HG02610 (cell line): ENCODE measurements at regions not wholly inside any gene's neighbourhood (a gene's known extent, or its start where the extent isn't known, plus 50 kb on each side); places are given as distances from the start of the nearest gene placed in this dataset.
A peak's percentile ranks its signal among the peaks of the same experiment; 100 is the strongest.

Experiments used
- ATAC-seq: cut with Tn5 transposase; IDR thresholded peaks from one replicate; pipeline ENCODE4 v1.9.1; 2021; ENCODE audit warnings: mild to moderate bottlenecking, moderate library complexity; ENCODE audit not compliant: unreplicated experiment

DNA sequence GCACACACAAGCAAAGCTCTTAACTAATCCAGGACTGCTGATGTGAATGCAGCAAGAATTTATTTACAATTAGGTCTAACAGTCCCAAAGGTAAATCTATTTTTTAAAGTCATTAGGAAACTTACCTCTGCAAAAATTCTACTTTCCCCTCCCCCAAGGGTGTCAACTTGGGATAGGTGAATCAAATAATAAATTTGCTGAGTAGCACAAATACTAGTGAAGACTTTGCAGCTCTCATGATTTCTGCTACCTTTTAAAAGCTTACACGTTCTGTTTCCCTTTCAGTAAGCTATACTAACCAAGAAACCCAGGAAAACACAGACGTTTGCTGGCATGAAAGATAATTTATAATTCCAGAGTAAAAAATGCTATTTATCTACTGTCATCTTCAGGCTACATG is 296.6 kb upstream of the SLC7A11 start:
- ATAC-seq, result no peak

DNA sequence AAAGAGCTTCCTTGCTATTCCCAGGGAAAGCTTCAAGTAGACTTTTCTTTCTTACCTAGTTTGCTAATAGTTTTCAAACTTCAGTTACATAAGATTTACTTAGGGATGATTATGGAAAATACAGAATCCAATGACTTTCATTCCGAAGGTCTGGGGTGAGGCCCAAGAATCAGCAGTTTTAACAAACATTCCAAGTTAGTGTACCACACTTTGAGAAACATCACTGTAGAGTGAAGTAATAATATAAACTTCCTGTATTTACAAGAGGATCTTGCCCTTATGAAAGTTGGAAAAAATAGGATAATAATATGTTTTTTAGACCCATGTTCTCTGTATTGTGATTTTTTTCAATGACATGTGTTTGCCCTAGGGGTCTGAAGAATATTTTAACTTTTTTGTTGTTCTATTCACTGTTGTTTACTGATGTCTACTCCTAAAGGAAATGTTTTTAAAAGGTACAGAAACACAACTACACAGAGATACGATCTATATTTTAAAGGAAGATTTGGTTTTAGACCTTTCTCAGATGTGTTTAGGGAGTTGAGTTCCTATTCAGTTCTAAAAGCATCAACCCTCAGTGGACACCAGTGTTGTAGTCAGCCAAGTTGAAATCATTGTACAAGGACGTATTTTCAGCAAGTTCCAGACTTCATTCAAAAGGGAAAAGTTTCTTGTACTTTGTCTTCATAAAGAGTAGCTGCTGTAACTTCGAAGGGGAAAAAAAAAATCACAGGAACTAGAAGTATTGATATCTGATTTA is 295.8 kb upstream of the SLC7A11 start:
- ATAC-seq, result no peak

DNA sequence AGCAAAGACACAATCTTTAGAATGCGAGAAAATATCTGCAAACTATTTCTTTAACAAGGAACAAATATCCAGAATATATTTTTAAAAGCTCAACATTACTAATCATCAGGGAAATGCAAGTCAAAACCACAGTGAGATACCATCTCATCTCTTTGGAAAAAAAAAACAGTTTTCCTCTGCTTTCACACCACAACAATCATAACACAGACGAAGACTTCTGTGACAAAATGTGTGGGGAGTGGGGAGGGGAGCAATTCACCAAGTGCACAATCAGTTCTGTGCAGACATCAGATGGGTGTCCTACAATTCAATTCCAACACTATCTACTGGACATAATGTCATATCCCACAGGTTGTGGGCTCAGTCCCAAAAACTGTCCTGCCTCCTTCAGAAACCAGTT is 293.2 kb upstream of the SLC7A11 start:
- ATAC-seq, result no peak

DNA sequence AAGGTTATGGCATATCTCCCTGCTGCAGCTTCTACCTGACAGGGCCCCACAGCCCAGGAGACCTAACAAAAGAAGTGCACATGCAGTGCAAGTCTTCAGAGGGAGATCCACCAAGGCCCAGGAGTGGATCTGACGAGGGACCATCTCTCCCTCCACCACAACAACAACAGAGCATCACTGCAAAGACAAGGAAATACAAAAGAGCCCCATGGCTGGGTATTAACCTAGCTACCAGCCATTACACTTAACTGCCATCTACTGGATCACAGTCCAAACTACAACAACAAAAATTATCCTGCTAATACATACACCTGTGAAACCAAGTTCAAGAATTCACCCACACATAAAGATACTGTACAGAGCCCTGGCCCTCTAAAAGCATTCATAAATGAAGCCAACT is 280.2 kb upstream of the SLC7A11 start:
- ATAC-seq, result no peak

DNA sequence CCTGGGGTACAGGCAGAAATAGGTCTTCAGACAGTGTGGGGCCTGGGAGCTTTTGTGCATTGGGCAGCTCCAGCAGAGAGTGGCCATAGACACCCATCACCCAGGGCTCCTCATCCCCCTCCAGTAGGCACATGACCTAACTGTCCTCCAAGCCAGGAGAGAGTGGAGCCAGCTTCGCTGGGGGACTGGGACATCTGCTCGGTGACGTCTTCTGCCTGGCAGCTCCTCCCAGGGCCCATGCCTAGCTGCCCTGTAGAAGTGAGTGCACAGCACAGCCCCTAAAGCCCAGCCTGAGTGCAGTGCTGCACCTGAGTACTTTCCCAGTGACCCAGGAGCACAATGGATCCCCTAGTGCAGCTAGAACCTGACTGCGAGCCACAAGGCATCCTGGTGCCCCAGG is 279.7 kb upstream of the SLC7A11 start:
- no peak for ATAC-seq

DNA sequence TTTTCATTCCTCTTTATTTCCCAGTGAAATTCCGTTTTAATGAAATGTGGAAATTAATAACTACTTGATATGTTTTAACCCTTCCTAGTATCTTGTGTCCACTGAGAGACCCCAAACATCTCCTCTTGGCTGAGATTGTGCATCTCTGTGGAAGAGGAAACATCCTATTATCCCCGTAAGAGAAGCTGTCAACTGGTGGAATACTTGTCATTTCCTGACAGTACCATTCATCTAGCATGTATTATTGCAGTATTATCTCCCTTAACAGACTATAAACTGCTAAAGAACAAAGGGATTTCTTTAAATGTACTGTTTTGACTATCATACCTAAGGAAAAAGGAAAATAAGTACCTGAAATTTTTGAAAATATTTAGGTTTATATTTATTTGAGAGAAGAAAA is 277.3 kb upstream of the SLC7A11 start:
- no peak for ATAC-seq

DNA sequence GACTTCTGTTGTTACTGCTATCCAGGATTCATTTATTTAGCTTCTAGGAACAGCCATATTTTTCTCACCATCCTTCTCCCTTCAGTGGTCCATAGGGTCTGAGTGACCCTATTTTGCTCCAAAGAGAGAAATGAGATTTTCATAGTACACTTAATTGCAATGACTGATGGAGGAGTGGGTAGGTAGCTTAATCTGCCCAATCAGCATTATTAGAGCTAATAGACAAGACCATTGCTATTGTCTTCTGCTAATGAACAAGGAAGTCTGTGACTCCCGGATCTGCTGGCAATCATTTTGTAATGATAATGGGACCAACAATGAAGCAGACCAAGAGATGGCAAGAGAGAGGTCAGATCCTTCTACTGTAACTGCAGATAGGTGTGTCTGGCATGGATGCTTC is 271.4 kb upstream of the SLC7A11 start:
- no peak for ATAC-seq

DNA sequence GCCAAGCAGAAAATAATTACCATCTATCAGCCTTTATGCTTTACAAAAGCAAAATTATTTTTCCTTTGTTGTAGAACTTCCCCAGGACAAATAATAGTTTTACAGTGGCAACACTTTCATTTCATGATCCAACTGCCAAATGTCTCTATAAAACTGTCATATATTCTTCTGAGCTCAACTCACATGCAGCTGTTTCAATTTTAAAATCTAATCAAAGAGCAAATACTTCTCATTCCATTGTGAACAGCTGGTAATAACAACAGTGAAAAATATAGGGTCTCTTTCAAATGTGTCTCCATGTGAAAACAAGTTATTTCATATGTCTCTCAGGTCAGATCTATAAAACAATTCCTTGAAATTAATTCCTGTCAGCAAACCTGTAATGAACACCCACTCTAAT is 270.6 kb upstream of the SLC7A11 start:
- no peak for ATAC-seq

DNA sequence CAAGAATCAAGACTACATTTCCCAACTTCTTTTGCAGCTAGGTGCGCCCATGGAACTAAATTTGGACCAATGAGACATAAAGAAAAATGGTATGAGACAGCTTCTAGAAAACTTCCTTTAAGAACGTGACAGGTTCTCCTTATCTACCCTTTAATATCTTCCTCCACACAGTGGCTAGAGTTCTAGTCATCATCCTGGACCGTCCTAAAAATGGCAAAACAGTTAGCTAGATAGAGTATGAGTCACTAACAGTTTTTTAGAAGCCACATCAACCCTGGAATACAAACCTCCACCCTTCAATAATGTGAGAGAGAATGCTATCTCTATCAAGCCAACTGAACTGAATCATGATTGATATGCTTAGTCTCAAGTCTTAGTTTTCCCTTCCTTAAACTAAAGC is 267.9 kb upstream of the SLC7A11 start:
- no peak for ATAC-seq

DNA sequence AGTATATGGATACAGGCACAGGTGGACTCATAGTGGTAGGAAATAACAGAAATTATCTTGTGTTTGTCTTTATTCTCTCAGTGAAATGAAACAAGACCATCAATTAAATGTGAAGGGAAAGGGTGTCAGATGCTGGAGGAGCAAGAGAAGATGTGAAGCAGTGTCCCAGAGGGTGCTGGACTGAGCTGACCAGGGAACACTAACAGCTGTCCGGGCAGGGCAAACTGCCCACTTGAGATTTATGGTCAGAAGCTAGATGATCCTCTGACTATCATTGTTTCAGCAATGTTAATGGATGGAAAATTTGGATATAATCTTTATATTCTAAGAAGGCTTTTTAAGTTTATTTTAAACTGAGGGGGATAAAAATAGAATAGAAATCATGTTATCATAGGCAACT is 267.2 kb upstream of the SLC7A11 start:
- ATAC-seq, result no peak

DNA sequence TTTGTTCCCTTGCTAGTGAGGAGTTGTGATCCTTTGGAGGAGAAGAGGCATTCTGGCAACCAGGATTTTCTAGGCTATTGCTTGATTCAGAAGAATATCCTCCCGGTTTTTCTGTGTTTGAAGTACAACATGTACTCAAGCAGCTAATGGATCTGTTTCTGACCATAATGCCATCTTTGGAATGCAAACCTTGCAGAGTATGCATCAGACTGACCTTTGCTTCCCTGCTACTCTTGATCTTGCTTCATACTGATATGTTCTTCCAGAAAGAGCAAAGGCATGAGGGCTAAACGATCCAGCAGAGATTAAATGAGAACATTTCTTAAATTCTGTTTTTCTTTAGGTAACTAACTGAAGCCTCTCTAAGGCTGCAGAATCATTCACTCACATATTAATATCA is 265.4 kb upstream of the SLC7A11 start:
- no peak for ATAC-seq

DNA sequence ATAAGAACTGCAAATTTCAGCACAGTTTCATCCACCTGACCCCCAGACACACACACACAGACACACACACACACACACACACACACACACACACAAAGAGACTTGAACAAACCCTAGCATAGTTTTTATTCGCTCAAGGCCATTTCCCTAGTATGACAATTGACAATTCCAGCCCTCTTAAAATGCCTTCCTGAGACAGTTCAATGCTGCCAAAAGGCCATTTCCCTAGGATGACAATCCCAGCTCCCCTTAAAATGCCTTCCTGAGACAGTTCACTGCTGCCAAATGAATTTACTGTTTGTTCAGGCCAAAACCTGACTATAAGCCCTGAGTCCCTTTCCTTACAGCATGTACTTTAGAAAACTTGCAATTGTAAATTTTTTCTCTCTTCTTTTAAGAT is 259.5 kb upstream of the SLC7A11 start:
- no peak for ATAC-seq

DNA sequence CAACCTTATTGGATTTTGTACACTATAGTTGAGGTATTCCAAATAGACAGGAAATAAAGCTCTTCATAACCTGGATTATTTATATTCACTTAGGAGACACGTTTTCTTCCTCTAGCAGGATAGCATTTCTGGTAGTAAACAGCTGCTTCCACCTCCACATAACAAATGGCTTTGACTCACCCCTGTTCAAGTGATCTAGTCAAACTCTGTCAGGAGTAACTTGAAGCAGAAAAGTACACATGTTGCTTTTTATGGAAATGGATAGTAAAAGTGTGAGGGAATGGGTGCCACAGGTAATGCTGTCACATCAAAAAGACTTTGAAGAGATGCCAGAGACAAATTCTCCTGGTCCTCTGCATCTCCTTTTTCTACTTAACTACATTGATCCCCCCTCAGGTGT is 258.7 kb upstream of the SLC7A11 start:
- no peak for ATAC-seq

DNA sequence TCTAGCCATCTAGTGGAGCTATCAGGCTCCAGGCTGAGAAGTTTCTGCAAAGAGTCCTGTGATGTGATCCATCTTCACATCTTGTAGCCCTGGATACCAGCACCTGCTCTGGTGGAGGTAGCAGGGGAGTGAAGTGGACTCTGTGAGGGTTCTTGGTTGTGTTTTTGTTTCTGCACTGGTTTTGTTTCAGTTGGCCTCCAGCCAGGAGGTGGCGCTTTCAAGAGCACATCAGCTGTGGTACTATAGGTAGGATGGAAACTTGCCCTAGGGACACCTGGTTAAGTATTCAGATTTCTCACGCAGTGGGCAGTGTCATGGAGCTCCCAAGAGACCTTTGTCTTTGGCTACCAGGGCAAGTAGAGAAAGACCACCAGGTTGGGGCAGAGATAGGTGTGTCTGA is 257.5 kb upstream of the SLC7A11 start:
- no peak for ATAC-seq

DNA sequence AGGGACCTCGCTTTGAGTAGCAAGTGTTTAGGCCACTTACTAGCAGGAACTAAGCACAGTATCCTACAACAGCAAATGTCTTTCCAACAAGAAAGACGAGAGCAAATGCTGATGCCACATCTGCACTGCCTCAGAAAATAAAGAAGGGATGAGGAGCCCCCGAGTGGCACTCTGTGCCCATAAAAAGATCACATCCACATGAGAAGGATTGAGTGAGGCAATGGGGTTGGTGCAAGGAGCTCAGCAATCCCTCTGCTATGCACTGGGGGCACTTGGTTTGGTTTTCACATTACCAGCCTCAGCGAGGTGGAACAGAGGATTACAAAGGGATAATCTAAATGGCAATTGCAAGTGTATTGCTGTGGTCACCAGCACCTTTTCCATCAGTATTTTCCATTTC is 252.8 kb upstream of the SLC7A11 start:
- ATAC-seq, result peak; percentile 56

DNA sequence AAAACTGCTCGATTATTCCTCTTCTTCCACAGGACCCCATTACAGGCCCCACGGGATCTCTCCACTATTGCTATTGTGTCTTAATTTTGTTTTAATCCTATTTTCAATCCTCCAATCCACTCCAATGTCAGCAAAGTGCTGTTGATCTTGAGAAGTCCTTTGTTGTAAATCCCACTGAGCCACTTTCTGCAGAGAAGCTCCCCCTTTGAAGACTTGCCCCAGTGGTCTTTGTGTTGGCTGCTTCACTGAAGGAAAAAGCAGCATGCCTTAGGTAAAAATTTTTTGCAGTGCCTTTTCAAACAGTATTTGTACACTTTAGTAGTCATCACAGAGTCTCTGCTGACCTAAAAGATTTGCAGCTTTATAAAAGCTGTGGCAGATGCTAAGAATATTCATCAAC is 252.0 kb upstream of the SLC7A11 start:
- no peak for ATAC-seq

DNA sequence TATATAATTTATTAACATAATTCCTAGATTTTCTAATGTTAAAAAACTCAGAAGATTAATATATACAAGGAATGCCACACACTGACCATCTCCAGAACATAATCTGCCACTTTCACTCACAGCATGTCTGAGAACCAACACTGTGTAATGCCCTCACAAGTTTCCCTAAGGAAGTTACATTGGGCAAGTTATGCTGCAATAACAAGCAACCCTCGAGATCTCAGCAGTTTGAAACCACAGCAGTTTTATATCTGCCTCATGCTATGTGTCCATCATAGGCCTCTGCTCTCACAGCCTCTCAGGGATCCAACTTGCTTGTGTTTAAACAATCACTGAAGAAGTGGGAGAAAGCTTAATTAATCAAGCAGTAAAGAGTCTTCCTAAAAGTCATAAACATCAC is 250.0 kb upstream of the SLC7A11 start:
- ATAC-seq, result no peak

DNA sequence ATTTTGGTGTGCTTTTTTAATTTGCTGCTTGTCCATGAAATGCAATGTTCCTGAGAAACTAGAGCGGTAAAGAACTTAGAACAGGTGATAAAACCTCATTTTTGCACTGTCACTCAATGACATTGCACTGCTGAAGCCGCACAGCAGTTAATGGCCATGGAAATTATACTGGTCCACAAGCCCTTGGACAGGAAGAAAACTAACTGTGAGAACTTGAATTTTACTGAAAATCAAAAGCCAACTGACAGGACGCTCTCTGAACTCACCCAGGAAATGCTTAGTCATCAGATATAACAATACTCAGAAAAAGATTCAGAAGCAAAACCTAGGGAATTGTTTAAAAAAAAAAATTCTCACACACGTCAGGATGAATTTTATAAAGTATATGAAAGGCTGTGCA is 246.4 kb upstream of the SLC7A11 start:
- no peak for ATAC-seq

DNA sequence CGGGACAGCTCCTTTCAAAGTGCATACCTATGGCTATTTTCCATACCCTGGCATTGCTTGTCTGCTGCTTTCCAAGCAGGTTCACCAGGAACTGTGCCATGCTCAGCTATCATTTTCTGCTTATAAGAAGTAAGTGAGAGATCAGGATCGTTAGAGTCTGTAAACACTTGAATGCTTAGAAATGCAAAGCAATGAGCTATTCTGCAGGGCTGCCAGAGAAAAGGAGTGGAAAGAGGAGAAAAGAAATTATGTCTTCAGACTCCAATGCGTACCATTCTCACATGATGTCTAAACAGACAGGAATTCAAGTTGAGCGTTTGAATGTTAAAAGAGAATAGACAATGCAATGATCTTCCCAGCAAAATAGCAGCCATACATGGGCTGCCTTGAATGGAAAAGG is 245.5 kb upstream of the SLC7A11 start:
- no peak for ATAC-seq

DNA sequence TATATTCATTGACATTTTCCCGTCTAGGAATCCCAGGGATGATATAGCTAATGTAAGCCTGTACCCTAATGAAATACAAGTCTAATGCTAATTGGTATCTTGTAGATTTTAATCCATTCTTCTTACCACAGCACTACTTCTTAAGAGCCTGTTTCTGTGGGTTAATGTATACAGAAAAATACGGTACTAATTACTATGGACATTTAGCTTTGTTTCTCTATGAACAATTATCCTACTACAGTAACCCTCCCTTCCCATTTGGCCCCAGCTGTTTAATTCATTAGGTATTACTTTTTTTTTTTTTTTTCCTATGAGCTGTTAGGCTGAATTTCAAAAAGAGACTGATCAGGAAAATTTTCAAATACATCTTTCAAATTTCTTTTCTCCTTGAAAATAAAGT is 245.1 kb upstream of the SLC7A11 start:
- ATAC-seq, result no peak

DNA sequence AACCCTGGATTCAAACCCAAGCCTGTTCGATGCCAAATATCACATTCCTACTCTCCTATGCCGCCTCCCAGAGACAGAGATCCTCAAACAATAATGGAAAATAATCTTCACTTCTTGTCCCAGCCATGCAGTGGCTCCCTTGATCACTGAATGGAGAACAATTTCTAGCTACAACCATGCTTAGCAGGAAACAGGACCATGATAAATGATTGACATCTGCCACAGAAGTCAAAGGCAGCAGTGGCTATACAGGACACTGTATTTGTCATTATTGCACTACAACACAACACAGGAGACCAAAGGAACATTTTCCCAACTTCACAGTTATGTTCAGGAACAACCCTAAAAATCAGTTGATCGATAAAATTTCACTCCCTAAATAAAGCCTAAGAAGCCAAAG is 243.3 kb upstream of the SLC7A11 start:
- ATAC-seq, result no peak

DNA sequence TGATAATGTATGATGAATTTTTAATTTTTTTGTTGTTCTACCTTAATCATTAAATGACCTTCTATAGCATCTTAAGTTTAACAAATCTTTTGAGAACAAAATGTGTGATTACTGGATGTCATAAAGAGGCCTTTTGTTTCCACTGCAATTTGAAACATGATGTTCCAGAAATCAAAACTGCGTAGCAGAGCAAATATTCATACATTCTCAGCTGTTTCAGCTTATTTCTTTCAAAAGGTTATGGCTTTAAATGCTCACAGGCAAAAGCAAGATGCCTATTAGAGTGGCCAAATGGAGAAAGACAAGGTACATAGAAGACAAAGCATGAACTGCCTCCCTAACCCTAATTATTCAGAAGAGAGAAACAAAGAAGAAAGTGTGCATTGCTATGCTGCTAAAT is 233.0 kb upstream of the SLC7A11 start:
- ATAC-seq, result no peak

DNA sequence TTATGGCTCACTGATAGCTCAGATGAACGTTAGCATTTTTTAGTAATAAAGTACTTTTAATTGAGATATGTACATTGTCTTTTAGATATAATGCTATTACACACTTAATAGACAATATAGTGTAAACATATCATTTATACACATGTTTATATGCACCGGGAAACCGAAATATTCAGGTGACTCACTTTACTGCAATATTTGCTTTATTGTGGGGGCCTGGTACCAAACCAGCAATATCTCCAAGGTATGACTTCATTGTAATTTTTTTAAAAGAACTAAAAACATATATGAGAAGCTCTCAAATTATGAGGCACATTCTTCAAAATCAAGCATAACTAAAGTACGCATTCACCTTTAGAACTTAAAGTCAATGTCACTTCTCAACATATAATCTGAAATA is 231.2 kb upstream of the SLC7A11 start:
- ATAC-seq, result no peak
